Mucosa of stomach (tissue), 1 donor: ENCODE measurements at regions not wholly inside any gene's neighbourhood (a gene's known extent, or its start where the extent isn't known, plus 50 kb on each side); places are given as distances from the start of the nearest gene placed in this dataset.

Experiments used
- H3K27me3 ChIP-seq: one replicate; pipeline ENCODE4 v1.7.0; 2013; ENCODE audit warnings: mild to moderate bottlenecking, low read length; ENCODE audit not compliant: control insufficient read depth, insufficient read depth
- H3K36me3 ChIP-seq: one replicate; pipeline ENCODE4 v1.7.0; 2013; ENCODE audit warnings: low read length; ENCODE audit not compliant: control insufficient read depth, insufficient read depth
- H3K4me1 ChIP-seq: one replicate; pipeline ENCODE4 v1.7.0; 2013; ENCODE audit warnings: mild to moderate bottlenecking, low read length; ENCODE audit not compliant: control insufficient read depth, insufficient read depth
- H3K4me3 ChIP-seq: one replicate; pipeline ENCODE4 v1.7.0; 2013; ENCODE audit warnings: low read length
- H3K9ac ChIP-seq: one replicate; pipeline ENCODE4 v1.7.0; 2013; ENCODE audit warnings: mild to moderate bottlenecking, low read length, moderate library complexity
- H3K9me3 ChIP-seq: one replicate; pipeline ENCODE4 v1.7.0; 2013; ENCODE audit warnings: mild to moderate bottlenecking, low read length, moderate library complexity; ENCODE audit not compliant: control insufficient read depth
- donor health status: Pancreatic carcinoma.

GRCh38 chr18:77959248-77959647 is 709.6 kb downstream of the GALR1 start:
- no peaks in the 10 kb centered on the region for H3K4me1 ChIP-seq
- H3K36me3 ChIP-seq: no peaks in the 10 kb centered on the region
- H3K4me3 ChIP-seq: no peak overlapping the region

DNA sequence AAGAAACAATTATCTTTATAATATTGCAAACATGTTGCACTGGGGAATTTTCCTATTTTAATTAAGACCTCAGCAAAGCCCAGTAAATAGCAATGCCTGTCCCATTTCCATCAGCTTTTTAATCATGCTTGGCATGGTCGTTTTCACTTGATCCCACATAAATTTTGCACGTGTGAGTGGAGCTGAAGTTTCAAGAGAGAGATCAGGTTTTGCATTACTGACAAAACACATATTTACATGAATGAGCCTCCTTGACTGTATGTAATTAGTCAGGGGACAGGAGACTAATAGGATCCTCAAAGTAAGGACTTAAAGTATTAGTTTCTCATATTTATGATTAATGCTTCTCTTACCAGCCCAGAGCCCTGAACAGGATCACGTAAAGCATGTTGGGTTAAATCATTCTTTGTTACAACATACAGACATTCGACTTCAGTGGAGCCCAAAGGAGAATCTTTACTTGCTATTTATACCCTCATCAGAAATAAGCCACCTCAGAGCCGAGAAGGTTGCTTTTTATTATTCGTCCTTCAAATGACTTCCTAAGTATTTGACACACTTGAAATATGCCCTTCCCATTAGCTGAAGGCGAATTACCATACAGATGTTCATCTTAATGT is 711.3 kb downstream of the GALR1 start:
- Histone ChIP-seq H3K27me3 (no peaks in the 10 kb centered on the region), H3K9me3 (no peaks in the 10 kb centered on the region), H3K36me3 (no peaks in the 10 kb centered on the region), H3K4me1 (no peaks in the 10 kb centered on the region), H3K4me3 (no peak overlapping the region), H3K9ac (no peak overlapping the region)

More at GRCh38 chr18:77959248-77959647, 709.6 kb downstream of the GALR1 start:
- no peaks in the 10 kb centered on the region for H3K9me3 ChIP-seq
- no peak overlapping the region for H3K9ac ChIP-seq
- H3K27me3 ChIP-seq: no peaks in the 10 kb centered on the region

- no peak overlapping the region for H3K9ac ChIP-seq
- H3K4me1 ChIP-seq: no peaks in the 10 kb centered on the region
- H3K9me3 ChIP-seq: no peaks in the 10 kb centered on the region
- no peak overlapping the region for H3K4me3 ChIP-seq
- no peaks in the 10 kb centered on the region for H3K36me3 ChIP-seq
- H3K27me3 ChIP-seq: no peaks in the 10 kb centered on the region
These were observed 717.4 kb downstream of the GALR1 start for GRCh38 chr18:77967071-77967470.

DNA sequence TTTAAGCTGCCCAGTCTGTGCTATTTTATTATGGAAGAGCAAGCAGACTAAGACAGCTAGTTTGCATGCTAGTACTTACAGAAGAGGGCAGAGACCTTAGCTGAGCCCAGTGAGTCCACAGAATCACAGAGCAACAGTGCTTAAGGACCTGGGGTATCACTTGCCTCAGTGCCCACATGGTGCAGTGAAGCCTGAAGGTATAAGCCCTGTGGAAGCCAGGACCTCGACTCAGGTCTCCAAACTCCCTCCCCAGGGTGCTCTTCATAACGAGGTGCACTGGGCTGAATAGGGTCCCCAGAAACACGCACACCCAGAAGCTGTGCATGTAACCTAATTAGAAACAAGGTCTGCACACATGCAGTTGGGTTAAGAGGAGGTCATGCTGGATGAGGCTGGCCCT is 718.1 kb downstream of the GALR1 start:
- H3K4me1 ChIP-seq: no peaks in the 10 kb centered on the region
- no peak overlapping the region for H3K4me3 ChIP-seq
- H3K36me3 ChIP-seq: no peaks in the 10 kb centered on the region
- no peaks in the 10 kb centered on the region for H3K27me3 ChIP-seq
- H3K9ac ChIP-seq: no peak overlapping the region
- H3K9me3 ChIP-seq: no peaks in the 10 kb centered on the region

- Histone ChIP-seq H3K27me3 (no peaks in the 10 kb centered on the region), H3K9me3 (no peaks in the 10 kb centered on the region), H3K9ac (no peak overlapping the region), H3K4me3 (no peak overlapping the region), H3K36me3 (no peaks in the 10 kb centered on the region), H3K4me1 (no peaks in the 10 kb centered on the region)
These were observed 720.3 kb downstream of the GALR1 start for GRCh38 chr18:77969972-77970371.

DNA sequence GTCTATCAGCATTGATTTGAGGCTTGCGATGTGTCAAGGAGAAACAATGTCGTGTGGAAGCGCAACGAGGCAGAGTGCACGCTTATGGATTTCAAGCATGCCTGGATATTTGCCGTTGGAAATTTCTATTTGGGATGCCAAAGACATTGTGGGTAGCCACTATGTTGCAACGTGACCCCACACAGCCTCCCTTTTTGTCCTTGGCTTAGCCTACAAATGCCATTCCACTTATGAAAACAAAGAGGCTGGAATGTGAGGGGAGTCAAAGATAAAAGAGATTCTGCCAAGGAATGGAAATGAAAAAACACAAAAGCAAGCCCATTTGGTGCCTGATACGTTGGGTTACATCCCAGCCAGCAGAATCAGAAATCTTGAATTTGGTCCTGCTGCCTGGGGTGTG is 721.2 kb downstream of the GALR1 start:
- H3K4me1 ChIP-seq: no peaks in the 10 kb centered on the region
- H3K27me3 ChIP-seq: no peaks in the 10 kb centered on the region
- no peak overlapping the region for H3K9ac ChIP-seq
- H3K4me3 ChIP-seq: no peak overlapping the region
- no peaks in the 10 kb centered on the region for H3K9me3 ChIP-seq
- H3K36me3 ChIP-seq: no peaks in the 10 kb centered on the region

DNA sequence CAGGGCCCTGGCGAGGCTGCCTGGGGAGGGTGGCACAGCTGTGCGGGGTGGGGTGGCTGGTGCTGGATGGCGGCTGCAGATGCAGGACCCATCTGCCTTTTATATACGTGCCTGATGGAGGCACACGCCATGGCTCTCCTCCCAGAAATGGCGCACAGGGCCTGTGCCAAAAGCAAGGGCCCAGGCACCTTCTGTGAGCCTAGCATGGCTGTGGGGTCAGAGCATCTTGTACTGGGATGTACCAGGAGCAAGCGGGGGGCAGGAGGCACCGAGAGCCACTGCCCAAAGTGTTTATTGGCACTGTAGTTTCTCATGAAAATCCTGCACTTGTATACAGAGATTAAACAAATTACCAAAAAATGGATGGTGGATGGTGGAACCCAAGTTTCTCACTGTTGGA is 724.1 kb downstream of the GALR1 start:
- Histone ChIP-seq H3K9me3 (no peaks in the 10 kb centered on the region), H3K4me1 (no peaks in the 10 kb centered on the region), H3K27me3 (no peaks in the 10 kb centered on the region), H3K4me3 (no peak overlapping the region), H3K36me3 (no peaks in the 10 kb centered on the region), H3K9ac (no peak overlapping the region)

DNA sequence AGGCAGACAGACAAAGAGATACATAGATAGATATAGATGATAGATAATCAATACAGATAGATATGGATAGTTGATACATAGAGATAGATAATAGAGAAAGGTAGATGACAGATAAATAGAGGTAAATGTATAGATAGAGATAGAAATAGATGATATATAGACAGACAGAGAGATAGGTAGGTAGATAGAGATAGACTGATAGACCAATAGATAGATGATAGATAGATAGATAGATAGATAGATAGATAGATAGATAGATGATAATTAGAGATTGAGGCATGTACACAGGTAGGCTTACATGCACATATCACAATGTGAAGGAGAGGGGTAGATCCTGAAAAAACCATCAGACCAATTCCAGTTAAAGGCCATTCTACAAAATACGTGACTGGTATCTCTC is 724.7 kb downstream of the GALR1 start:
- no peak overlapping the region for H3K4me3 ChIP-seq
- no peaks in the 10 kb centered on the region for H3K36me3 ChIP-seq
- no peaks in the 10 kb centered on the region for H3K4me1 ChIP-seq
- no peaks in the 10 kb centered on the region for H3K9me3 ChIP-seq
- H3K27me3 ChIP-seq: no peaks in the 10 kb centered on the region
- no peak overlapping the region for H3K9ac ChIP-seq

GRCh38 chr18:77977331-77977730 is 727.7 kb downstream of the GALR1 start:
- Histone ChIP-seq H3K4me3 (no peak overlapping the region), H3K9ac (no peak overlapping the region), H3K9me3 (no peaks in the 10 kb centered on the region), H3K4me1 (no peaks in the 10 kb centered on the region), H3K36me3 (no peaks in the 10 kb centered on the region), H3K27me3 (no peaks in the 10 kb centered on the region)

DNA sequence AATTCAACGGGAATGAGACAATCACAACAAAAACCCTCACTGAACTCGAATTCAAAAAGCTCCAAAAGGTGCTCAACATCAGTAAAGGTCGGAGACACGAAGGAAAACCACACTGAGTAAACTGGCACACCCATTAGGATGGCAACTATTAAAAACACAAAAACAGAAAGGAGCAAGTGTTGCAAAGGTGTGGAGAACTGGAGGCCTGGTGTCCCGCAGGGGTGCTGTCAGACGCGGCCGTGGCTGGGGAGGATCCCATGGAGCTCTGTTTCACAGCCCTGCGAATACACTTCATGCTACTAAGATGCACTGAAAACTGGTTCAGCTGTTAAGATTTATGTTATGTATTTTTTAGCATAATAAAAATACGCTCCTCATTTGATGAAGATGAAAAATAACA is 730.6 kb downstream of the GALR1 start:
- no peak overlapping the region for H3K9ac ChIP-seq
- no peaks in the 10 kb centered on the region for H3K4me1 ChIP-seq
- no peaks in the 10 kb centered on the region for H3K9me3 ChIP-seq
- H3K36me3 ChIP-seq: no peaks in the 10 kb centered on the region
- no peak overlapping the region for H3K4me3 ChIP-seq
- H3K27me3 ChIP-seq: no peaks in the 10 kb centered on the region

- Histone ChIP-seq H3K4me1 (no peaks in the 10 kb centered on the region), H3K9me3 (no peaks in the 10 kb centered on the region), H3K4me3 (no peak overlapping the region), H3K9ac (no peak overlapping the region), H3K36me3 (no peaks in the 10 kb centered on the region), H3K27me3 (no peaks in the 10 kb centered on the region)
These were observed 732.2 kb downstream of the GALR1 start for GRCh38 chr18:77981874-77982273.

DNA sequence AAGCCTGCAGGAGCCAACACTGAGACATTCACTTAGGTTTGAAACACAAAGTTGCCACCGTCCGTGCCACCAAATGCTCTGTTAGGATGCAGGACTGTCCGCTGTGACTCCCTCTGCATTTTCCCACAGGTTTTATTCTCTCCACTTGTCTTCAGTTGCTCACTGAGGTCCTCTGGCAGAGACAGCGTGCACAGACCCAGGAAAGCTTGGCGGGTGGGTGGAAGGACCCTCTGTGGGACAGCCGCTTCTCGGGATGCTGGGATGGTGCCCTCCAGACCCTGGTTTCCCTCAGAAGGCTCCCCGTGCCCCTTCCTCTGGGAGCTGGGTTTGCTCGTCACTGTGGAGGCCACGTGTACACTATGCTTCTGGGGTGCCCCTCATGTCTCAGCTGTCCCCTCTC is 733.6 kb downstream of the GALR1 start:
- Histone ChIP-seq H3K36me3 (no peaks in the 10 kb centered on the region), H3K9me3 (no peaks in the 10 kb centered on the region), H3K4me1 (no peaks in the 10 kb centered on the region), H3K4me3 (no peak overlapping the region), H3K9ac (no peak overlapping the region), H3K27me3 (no peaks in the 10 kb centered on the region)

- Histone ChIP-seq H3K27me3 (no peaks in the 10 kb centered on the region), H3K36me3 (no peaks in the 10 kb centered on the region), H3K9me3 (no peaks in the 10 kb centered on the region), H3K4me1 (no peaks in the 10 kb centered on the region), H3K9ac (no peak overlapping the region), H3K4me3 (no peak overlapping the region)
These were observed 734.5 kb downstream of the GALR1 start for GRCh38 chr18:77984178-77984577.
